ENCODE measurements at regions not wholly inside any gene's neighbourhood (a gene's known extent, or its start where the extent isn't known, plus 50 kb on each side); places are given as distances from the start of the nearest gene placed in this dataset.

DNA sequence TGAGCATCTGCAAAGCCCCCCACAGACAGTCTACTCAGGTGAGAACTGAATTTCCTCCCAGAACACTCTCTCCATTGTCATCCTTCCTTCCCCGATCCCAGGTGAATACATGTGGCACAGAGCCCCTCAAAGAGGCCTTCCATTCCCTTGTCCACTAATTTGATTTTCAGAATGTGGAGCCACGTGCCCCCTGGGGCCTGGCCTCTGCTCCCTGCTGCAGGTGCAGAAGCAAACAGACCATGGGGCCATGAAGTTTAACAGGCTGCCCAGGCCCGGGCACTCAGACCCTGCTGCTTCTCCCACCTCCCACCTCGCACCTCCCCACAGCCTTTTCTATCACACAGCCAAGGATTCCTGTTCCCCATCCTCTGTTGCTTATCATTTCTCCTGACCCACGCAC is 243.8 kb upstream of the RAB4A start:
- no peaks in the 10 kb centered on the region for H3K9me3 ChIP-seq (ENCODE audit: low read depth, low read length)
- H3K36me3 ChIP-seq (ENCODE audit: insufficient read depth, low read length): no peaks in the 10 kb centered on the region
- H3K27ac ChIP-seq (ENCODE audit: low read depth, low read length): no peak overlapping the region
- H4K20me1 ChIP-seq (ENCODE audit: insufficient read depth, low read length): no peaks in the 10 kb centered on the region
- no peak overlapping the region for H3K4me2 ChIP-seq (ENCODE audit: insufficient read depth, low read length)
- H3K79me2 ChIP-seq (ENCODE audit: insufficient read depth, low read length): no peaks in the 10 kb centered on the region
- DNase-seq (ENCODE audit: insufficient read length, low spot score, missing footprints): no peak
- no peak for TF ChIP-seq CTCF (IDR thresholded peaks at IDR 0.05; ENCODE audit: extremely low read depth, low read depth, low read length)
- H3K27me3 ChIP-seq (ENCODE audit: insufficient read depth, low read length): no peaks in the 10 kb centered on the region
- no peaks in the 10 kb centered on the region for H3K4me1 ChIP-seq (ENCODE audit: insufficient read depth, low read length)
- no peak overlapping the region for H2AFZ ChIP-seq (ENCODE audit: low read length)
- H3K4me3 ChIP-seq (ENCODE audit: insufficient read depth, low read length): no peak overlapping the region

DNA sequence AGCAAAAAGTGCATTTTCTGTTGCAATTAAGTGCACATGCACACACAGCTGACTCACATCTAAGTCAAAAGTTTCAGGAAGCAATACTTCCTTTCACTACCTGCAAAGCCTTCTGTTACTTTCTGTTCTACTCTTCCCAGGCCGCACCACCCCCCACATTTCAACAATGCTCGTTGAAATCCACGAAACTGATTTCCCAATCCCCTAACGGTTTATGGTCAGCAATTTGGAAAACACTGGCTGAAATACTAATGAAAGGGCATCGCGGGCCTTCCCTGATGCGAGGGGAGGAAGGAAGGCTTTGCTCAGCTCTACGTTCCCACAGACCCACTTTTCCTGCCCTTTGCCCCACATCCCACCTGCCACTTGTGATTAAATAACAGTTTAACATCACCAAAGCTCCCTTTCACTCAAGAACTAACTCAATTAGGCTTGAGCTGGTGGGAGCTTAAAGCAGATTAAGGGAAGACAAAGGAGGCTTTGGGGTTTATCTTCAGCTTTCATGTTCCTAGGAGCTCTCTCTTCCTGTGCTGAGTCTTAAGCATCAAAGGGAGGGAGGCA is 243.2 kb upstream of the RAB4A start:
- no peaks in the 10 kb centered on the region for H3K36me3 ChIP-seq (ENCODE audit: insufficient read depth, low read length)
- H3K79me2 ChIP-seq (ENCODE audit: insufficient read depth, low read length): no peaks in the 10 kb centered on the region
- H2AFZ ChIP-seq (ENCODE audit: low read length): no peak overlapping the region
- no peak for DNase-seq (ENCODE audit: insufficient read length, low spot score, missing footprints)
- no peaks in the 10 kb centered on the region for H4K20me1 ChIP-seq (ENCODE audit: insufficient read depth, low read length)
- H3K4me3 ChIP-seq (ENCODE audit: insufficient read depth, low read length): no peak overlapping the region
- H3K9me3 ChIP-seq (ENCODE audit: low read depth, low read length): no peaks in the 10 kb centered on the region
- H3K27me3 ChIP-seq (ENCODE audit: insufficient read depth, low read length): no peaks in the 10 kb centered on the region
- no peak for TF ChIP-seq CTCF (IDR thresholded peaks at IDR 0.05; ENCODE audit: extremely low read depth, low read depth, low read length)
- H3K27ac ChIP-seq (ENCODE audit: low read depth, low read length): no peak overlapping the region
- peak overlapping the region; percentile 34 for H3K4me2 ChIP-seq (ENCODE audit: insufficient read depth, low read length)
- H3K4me1 ChIP-seq (ENCODE audit: insufficient read depth, low read length): no peaks in the 10 kb centered on the region

DNA sequence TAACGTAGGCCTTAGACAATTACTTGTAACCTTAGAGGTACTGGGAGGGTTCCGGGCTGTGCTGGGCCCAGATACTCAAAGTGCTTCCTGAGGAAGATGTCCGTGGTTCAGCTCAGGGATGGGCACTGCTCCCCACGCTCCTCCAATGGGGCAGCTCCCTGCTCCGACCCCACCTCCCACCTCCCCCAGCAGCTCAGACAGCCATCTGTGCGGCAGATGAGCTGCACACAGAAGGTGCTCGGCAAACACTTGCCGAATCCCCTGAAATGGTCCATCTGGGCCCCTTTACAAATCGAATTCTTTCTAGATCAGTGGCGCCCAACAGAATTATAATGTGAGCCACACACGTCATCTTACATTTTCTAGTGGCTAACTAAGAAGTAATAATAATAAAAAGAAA is 242.4 kb upstream of the RAB4A start:
- no peak for DNase-seq (ENCODE audit: insufficient read length, low spot score, missing footprints)
- no peak overlapping the region for H3K27ac ChIP-seq (ENCODE audit: low read depth, low read length)
- no peak overlapping the region for H3K4me3 ChIP-seq (ENCODE audit: insufficient read depth, low read length)
- no peaks in the 10 kb centered on the region for H3K79me2 ChIP-seq (ENCODE audit: insufficient read depth, low read length)
- H3K4me2 ChIP-seq (ENCODE audit: insufficient read depth, low read length): no peak overlapping the region
- TF ChIP-seq CTCF (IDR thresholded peaks at IDR 0.05; ENCODE audit: extremely low read depth, low read depth, low read length): no peak
- no peaks in the 10 kb centered on the region for H3K9me3 ChIP-seq (ENCODE audit: low read depth, low read length)
- no peaks in the 10 kb centered on the region for H4K20me1 ChIP-seq (ENCODE audit: insufficient read depth, low read length)
- no peak overlapping the region for H2AFZ ChIP-seq (ENCODE audit: low read length)
- H3K4me1 ChIP-seq (ENCODE audit: insufficient read depth, low read length): no peaks in the 10 kb centered on the region
- no peaks in the 10 kb centered on the region for H3K27me3 ChIP-seq (ENCODE audit: insufficient read depth, low read length)
- no peaks in the 10 kb centered on the region for H3K36me3 ChIP-seq (ENCODE audit: insufficient read depth, low read length)

DNA sequence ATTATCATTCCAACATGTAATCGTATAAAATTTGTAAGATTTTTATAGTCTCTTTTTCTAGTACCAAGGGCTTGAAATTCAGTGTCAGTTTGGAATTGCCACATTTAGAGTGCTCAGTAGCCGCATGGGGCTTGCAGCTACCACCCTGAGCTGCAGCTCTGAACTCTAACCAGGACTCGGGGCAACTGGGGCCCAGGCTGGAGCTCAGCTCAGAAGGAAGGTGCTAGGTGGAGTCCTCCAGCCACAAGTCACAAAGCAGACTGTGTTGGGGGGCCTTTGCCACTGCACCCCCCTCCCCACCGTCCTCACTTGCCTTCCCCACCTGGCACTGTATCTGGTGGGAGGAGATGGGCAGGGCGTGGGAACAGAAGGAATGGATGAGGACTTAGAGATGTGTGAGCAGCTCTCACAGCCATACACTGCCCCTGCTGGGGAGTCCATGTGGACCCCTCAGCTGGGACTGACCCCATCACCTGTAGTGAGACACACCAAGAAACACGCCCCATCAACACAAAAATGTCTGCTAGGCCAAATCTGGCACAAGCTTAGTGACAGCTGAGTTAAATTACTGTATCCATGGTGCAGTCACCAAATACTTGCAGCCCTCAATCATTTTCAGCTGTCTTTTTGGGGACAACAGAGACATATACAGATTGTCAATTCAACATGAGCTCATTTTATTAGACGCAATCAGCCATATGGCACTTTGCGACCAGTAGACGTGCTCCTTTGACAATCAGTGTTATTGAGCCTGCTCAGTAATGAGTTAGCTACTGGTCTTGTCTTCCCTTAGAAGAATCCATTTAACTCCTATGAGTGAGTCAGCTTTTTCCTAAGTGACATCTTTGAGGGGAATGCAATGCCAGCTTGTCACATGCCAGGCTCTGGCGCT is 241.7 kb upstream of the RAB4A start:
- Histone ChIP-seq H3K4me3 (ENCODE audit: insufficient read depth, low read length) (no peak overlapping the region), H3K4me1 (ENCODE audit: insufficient read depth, low read length) (no peaks in the 10 kb centered on the region), H4K20me1 (ENCODE audit: insufficient read depth, low read length) (no peaks in the 10 kb centered on the region), H3K27me3 (ENCODE audit: insufficient read depth, low read length) (no peaks in the 10 kb centered on the region), H3K4me2 (ENCODE audit: insufficient read depth, low read length) (no peak overlapping the region), H2AFZ (ENCODE audit: low read length) (no peak overlapping the region), H3K79me2 (ENCODE audit: insufficient read depth, low read length) (no peaks in the 10 kb centered on the region), H3K27ac (ENCODE audit: low read depth, low read length) (no peak overlapping the region), H3K9me3 (ENCODE audit: low read depth, low read length) (no peaks in the 10 kb centered on the region), H3K36me3 (ENCODE audit: insufficient read depth, low read length) (no peaks in the 10 kb centered on the region)
- no peak for DNase-seq (ENCODE audit: insufficient read length, low spot score, missing footprints)
- no peak for TF ChIP-seq CTCF (IDR thresholded peaks at IDR 0.05; ENCODE audit: extremely low read depth, low read depth, low read length)
